Tongue (tissue), 1 donor: ENCODE measurements at regions not wholly inside any gene's neighbourhood (a gene's known extent, or its start where the extent isn't known, plus 50 kb on each side); places are given as distances from the start of the nearest gene placed in this dataset.

ENCODE experiments used
- DNase-seq: peaks from one replicate; pipeline ENCODE4 v3.0.0-alpha.2; 2015

GRCh38 chr12:46910830-46911229, 85.0 kb upstream of the SLC38A4 start:
- DNase-seq: no peak

GRCh38 chr12:46914336-46914735, 88.5 kb upstream of the SLC38A4 start:
- no peak for DNase-seq

GRCh38 chr12:46915082-46915481, 89.3 kb upstream of the SLC38A4 start:
- peak; percentile 88 for DNase-seq

GRCh38 chr12:46915836-46916235, 90.0 kb upstream of the SLC38A4 start:
- peak; percentile 58 for DNase-seq

DNA sequence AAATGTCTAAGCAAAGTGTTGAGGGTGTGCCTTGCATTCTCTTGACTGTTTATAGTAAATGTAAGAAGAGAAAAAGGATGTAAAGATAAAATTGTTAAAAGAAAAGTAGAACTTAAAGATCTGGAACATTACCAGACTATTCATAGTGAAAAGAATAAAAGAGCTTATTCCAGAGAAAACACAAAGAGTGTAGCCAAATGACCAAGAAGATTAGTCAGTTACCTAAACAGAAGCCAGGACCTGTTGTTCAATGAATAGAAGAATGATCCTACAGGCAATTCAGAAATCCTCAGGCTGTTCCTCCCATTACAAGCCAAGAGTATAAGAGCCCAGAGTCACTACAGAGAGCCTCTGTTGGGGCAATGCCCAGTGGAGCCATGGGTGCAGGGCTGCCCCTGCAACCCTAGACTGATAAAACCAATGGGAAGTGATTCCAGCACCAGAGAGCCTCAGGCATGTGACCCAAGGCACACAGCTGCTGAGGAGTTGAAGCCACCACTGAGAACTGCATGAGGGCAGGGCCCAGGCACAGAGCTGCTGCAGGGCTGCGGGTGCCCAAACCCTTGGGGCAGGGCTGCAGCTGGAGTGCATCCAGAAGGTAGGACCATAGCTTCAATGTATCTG, 91.1 kb upstream of the SLC38A4 start:
- DNase-seq: no peak

GRCh38 chr12:46917821-46918220, 92.0 kb upstream of the SLC38A4 start:
- peak; percentile 40 for DNase-seq

DNA sequence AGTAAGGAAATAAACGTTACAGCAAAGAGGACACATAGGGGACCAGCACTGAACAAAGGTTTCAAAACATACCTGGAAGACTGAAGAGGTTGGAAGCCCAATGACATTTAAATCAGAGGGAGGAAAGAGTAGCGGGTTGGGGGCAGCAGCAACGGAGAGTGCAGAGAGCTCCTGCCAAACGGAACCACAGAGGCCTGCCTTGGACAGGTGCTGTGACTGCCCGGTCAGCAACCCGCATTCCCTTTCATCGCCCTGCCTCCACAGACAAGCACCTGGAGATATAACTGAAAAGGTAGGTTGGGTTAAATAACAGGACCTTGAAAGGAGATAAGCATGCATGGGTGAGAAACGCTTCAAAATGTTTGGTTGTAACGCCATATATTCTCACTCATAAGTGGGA, 92.8 kb upstream of the SLC38A4 start:
- no peak for DNase-seq

- DNase-seq: no peak
These were observed 94.0 kb upstream of the SLC38A4 start for GRCh38 chr12:46919666-46920400.

GRCh38 chr12:46920499-46920898, 94.7 kb upstream of the SLC38A4 start:
- DNase-seq: no peak

GRCh38 chr12:46921048-46921763, 95.4 kb upstream of the SLC38A4 start:
- no peak for DNase-seq

DNA sequence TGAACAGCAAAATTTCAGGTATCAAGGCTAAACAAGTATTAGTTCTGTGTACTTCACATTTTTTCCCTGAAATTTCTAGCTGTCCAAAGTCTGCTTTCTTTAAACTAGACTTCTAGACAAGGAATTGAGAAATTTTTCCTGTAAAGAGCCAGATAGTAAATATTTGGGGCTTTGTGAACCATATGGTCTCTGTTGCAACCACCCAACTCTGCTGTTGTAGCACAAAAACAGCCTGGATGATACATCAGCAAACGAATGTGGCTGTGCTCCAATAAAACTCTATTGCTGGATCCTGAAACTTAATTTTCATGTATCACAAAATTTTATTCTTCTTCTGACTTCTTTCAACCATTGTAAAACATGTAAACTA, 96.0 kb upstream of the SLC38A4 start:
- DNase-seq: no peak

GRCh38 chr12:46926526-46926925, 100.7 kb upstream of the SLC38A4 start:
- no peak for DNase-seq

DNA sequence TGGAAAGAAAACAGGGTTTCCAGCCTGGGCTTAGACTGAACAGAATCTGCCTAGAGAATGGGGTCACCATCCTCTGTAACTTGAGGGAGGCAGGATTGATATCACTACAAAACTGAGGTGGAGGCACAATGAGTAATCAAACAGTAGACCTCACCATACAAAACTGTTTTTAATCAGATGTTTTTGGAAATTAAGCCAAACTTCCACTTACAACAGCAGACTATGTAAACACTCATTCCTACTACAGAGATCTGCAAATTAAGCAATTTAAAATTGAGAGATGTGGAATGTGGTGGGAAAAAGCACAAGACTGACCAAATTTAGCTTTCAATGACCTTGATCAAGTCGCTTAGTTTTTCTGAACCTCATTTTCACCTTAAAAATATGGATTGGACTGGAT, 104.3 kb upstream of the SLC38A4 start:
- DNase-seq: no peak

- peak; percentile 76 for DNase-seq
These were observed 108.2 kb upstream of the SLC38A4 start for GRCh38 chr12:46933947-46934346.

GRCh38 chr12:46934374-46935111, 108.7 kb upstream of the SLC38A4 start:
- DNase-seq: no peak

- no peak for DNase-seq
These were observed 109.6 kb upstream of the SLC38A4 start for GRCh38 chr12:46935271-46935847.

DNA sequence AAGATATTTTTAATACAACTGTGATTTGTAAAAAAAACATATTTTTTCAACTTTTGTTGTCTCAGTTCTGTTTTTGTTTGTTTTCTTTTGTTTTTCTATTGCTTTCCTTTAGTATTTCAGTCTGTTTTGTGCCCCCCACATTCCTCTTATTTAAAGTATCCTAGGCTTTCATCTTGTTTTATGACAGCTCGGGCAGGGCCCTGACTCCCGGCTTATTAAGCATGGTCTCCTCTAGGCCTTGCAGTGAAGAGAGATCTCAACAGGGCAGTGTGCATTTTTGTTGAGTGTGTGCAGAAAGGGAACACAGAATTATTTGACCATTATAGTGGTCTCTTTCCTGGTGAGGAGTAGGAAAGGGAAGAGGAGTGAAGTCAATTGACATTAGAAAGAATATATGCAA, 110.2 kb upstream of the SLC38A4 start:
- no peak for DNase-seq

DNA sequence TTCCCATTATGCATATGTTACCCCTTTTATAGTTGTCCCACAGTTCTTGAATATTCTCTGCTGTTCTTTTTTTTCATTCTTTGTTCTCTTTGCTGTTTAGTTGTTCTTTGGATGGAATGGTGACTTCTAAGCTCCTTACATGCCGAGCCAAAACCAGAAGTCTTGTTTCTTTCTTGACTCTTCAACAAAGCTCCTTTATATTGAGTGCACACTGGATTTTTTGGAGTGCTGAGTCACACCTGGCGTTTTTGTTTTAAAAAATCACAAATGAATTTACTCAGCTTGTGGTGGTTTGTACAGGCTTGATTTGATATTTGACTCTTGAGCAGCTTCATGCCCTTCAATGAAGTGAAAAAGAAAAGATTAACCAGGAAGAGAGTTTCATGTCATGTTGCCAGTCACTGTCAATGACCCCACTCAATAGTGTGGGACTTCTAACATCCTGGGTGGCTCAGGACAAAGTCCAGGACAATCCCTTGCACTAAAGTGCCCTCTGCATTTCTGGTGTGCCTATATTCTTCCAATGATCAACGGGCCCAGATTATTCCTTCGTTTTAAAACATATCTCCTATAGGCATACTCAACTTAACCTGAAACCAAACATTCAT, 112.4 kb upstream of the SLC38A4 start:
- no peak for DNase-seq

- no peak for DNase-seq
These were observed 116.2 kb upstream of the SLC38A4 start for GRCh38 chr12:46941981-46942380.

DNA sequence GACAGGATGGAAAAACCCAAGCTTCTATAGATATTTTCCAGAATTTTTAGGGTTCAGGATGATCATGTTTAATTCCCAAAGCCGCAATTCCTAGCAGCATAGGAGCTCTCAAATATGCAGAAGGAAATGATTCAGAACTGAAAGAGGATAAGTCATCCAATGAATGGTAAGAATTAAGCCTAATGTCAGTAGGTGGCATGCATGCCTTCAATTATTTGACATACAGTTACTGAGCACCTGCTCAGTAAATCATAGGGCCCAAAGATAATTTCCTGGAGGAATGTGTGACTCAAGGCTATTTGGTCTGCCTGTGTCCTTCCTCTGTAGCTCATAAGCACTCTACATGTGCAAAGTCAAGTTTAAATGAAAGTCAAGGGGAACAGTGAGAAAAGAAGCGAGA, 116.8 kb upstream of the SLC38A4 start:
- no peak for DNase-seq

DNA sequence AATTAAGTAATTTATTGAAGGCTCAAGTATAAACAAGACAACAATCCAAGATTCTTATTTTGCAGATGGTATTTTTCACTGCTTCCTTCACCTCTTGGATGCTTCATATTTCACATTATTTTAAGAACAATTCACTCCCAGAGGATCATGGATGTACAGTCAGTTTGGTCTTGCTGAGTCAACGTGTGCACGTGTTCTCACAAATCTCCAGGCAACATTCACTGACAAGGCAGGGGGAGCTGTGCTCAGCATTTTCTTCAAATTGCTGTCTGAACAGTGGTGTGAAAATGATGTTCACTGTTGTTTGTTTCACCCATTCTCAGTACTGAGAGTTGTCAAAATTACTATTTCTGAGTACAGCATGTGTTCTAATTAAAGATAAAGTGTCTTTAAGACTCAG, 118.3 kb upstream of the SLC38A4 start:
- DNase-seq: peak; percentile 32

DNA sequence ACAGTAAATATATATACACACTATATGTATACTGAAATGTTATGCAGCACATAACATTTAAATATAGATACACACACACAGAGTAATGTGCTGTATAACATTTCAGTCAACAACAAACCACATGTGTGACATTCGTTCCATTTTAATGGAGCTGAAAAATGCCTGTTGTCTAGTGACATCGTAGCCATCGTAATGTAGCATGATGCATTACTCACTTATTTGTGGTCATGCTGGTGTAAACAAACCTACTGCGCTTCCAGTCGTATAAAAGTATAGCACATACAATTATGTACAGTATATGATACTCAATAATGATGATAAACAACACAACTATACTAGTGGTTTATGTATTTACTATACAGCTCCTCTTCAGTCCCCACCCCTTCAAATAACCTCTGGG, 119.0 kb upstream of the SLC38A4 start:
- no peak for DNase-seq
